ENCODE measurements at regions not wholly inside any gene's neighbourhood (a gene's known extent, or its start where the extent isn't known, plus 50 kb on each side); places are given as distances from the start of the nearest gene placed in this dataset.

GRCh38 chr15:25233766-25234350 lies 205.0 kb downstream of the UBE3A start:
- H3K27ac ChIP-seq (ENCODE audit: low read depth, low read length): no peak overlapping the region
- no peak overlapping the region for H3K4me3 ChIP-seq (ENCODE audit: insufficient read depth, low read length)
- H4K20me1 ChIP-seq (ENCODE audit: insufficient read depth, low read length): no peaks in the 10 kb centered on the region
- no peaks in the 10 kb centered on the region for H3K79me2 ChIP-seq (ENCODE audit: insufficient read depth, low read length)
- H3K27me3 ChIP-seq (ENCODE audit: insufficient read depth, low read length): no peaks in the 10 kb centered on the region
- DNase-seq (ENCODE audit: insufficient read length, low spot score, missing footprints): no peak
- H3K4me1 ChIP-seq (ENCODE audit: insufficient read depth, low read length): no peaks in the 10 kb centered on the region
- H3K4me2 ChIP-seq (ENCODE audit: insufficient read depth, low read length): no peak overlapping the region
- TF ChIP-seq CTCF (IDR thresholded peaks at IDR 0.05; ENCODE audit: extremely low read depth, low read depth, low read length): no peak
- H3K9me3 ChIP-seq (ENCODE audit: low read depth, low read length): no peaks in the 10 kb centered on the region
- no peak overlapping the region for H2AFZ ChIP-seq (ENCODE audit: low read length)
- no peaks in the 10 kb centered on the region for H3K36me3 ChIP-seq (ENCODE audit: insufficient read depth, low read length)

GRCh38 chr15:25234831-25235230 lies 204.0 kb downstream of the UBE3A start:
- no peak overlapping the region for H3K27ac ChIP-seq (ENCODE audit: low read depth, low read length)
- no peaks in the 10 kb centered on the region for H4K20me1 ChIP-seq (ENCODE audit: insufficient read depth, low read length)
- H2AFZ ChIP-seq (ENCODE audit: low read length): no peak overlapping the region
- H3K79me2 ChIP-seq (ENCODE audit: insufficient read depth, low read length): no peaks in the 10 kb centered on the region
- no peak overlapping the region for H3K4me3 ChIP-seq (ENCODE audit: insufficient read depth, low read length)
- H3K36me3 ChIP-seq (ENCODE audit: insufficient read depth, low read length): no peaks in the 10 kb centered on the region
- DNase-seq (ENCODE audit: insufficient read length, low spot score, missing footprints): no peak
- no peak overlapping the region for H3K4me2 ChIP-seq (ENCODE audit: insufficient read depth, low read length)
- H3K27me3 ChIP-seq (ENCODE audit: insufficient read depth, low read length): no peaks in the 10 kb centered on the region
- no peaks in the 10 kb centered on the region for H3K9me3 ChIP-seq (ENCODE audit: low read depth, low read length)
- no peaks in the 10 kb centered on the region for H3K4me1 ChIP-seq (ENCODE audit: insufficient read depth, low read length)
- TF ChIP-seq CTCF (IDR thresholded peaks at IDR 0.05; ENCODE audit: extremely low read depth, low read depth, low read length): no peak

- H3K27me3 ChIP-seq (ENCODE audit: insufficient read depth, low read length): no peaks in the 10 kb centered on the region
- no peak overlapping the region for H2AFZ ChIP-seq (ENCODE audit: low read length)
- DNase-seq (ENCODE audit: insufficient read length, low spot score, missing footprints): peak; percentile 73
- no peak overlapping the region for H3K4me2 ChIP-seq (ENCODE audit: insufficient read depth, low read length)
- no peak overlapping the region for H3K27ac ChIP-seq (ENCODE audit: low read depth, low read length)
- no peaks in the 10 kb centered on the region for H3K4me1 ChIP-seq (ENCODE audit: insufficient read depth, low read length)
- no peaks in the 10 kb centered on the region for H4K20me1 ChIP-seq (ENCODE audit: insufficient read depth, low read length)
- no peak overlapping the region for H3K4me3 ChIP-seq (ENCODE audit: insufficient read depth, low read length)
- no peak for TF ChIP-seq CTCF (IDR thresholded peaks at IDR 0.05; ENCODE audit: extremely low read depth, low read depth, low read length)
- H3K9me3 ChIP-seq (ENCODE audit: low read depth, low read length): no peaks in the 10 kb centered on the region
- no peaks in the 10 kb centered on the region for H3K36me3 ChIP-seq (ENCODE audit: insufficient read depth, low read length)
- no peaks in the 10 kb centered on the region for H3K79me2 ChIP-seq (ENCODE audit: insufficient read depth, low read length)
Measured at GRCh38 chr15:25235391-25235790, 203.4 kb downstream of the UBE3A start.

GRCh38 chr15:25236143-25236860 lies 202.5 kb downstream of the UBE3A start:
- no peaks in the 10 kb centered on the region for H4K20me1 ChIP-seq (ENCODE audit: insufficient read depth, low read length)
- H3K79me2 ChIP-seq (ENCODE audit: insufficient read depth, low read length): no peaks in the 10 kb centered on the region
- no peak overlapping the region for H3K4me3 ChIP-seq (ENCODE audit: insufficient read depth, low read length)
- peak; percentile 58 for DNase-seq (ENCODE audit: insufficient read length, low spot score, missing footprints)
- H3K27ac ChIP-seq (ENCODE audit: low read depth, low read length): no peak overlapping the region
- no peaks in the 10 kb centered on the region for H3K36me3 ChIP-seq (ENCODE audit: insufficient read depth, low read length)
- no peaks in the 10 kb centered on the region for H3K9me3 ChIP-seq (ENCODE audit: low read depth, low read length)
- no peaks in the 10 kb centered on the region for H3K27me3 ChIP-seq (ENCODE audit: insufficient read depth, low read length)
- TF ChIP-seq CTCF (IDR thresholded peaks at IDR 0.05; ENCODE audit: extremely low read depth, low read depth, low read length): no peak
- H3K4me2 ChIP-seq (ENCODE audit: insufficient read depth, low read length): no peak overlapping the region
- no peaks in the 10 kb centered on the region for H3K4me1 ChIP-seq (ENCODE audit: insufficient read depth, low read length)
- H2AFZ ChIP-seq (ENCODE audit: low read length): no peak overlapping the region

All from osteoblast (primary cell).